ENCODE measurements at regions not wholly inside any gene's neighbourhood (a gene's known extent, or its start where the extent isn't known, plus 50 kb on each side); places are given as distances from the start of the nearest gene placed in this dataset.

- Mint-ChIP-seq H3K27ac (ENCODE audit: unreplicated experiment) (peak overlapping the region; percentile 96), H3K27me3 (ENCODE audit: unreplicated experiment) (peaks cover 2% of the 10 kb centered on the region), H3K9me3 (ENCODE audit: unreplicated experiment) (no peaks in the 10 kb centered on the region), H3K4me3 (ENCODE audit: unreplicated experiment) (no peak overlapping the region), H3K4me1 (ENCODE audit: unreplicated experiment) (peaks cover 23% of the 10 kb centered on the region), H3K36me3 (ENCODE audit: low read depth, unreplicated experiment) (no peaks in the 10 kb centered on the region)
- peak; percentile 26 for DNase-seq (ENCODE audit: low spot score)
- TF ChIP-seq CTCF (IDR thresholded peaks at IDR 0.05; ENCODE audit: unreplicated experiment) = no peak
Measured at GRCh38 chr9:73824671-73825070, 672.5 kb upstream of the RORB start.

DNA sequence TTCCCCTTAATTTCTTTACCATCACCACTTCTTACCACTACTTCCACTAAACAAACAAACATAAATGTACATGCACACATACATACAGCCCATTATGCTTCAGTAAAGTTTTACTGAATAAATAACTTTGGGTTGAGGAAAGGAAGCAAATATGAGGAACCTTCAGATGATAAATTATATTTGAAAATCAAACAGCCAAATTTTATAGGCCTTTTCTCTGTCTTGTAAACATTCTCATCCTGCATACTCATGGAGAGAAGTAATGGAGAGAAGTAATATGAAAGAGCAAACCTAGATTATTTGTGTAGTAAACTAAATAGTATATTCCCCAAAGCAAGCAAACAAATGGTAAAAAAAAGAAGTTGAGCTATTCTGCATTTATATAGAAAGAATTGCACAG lies 658.3 kb upstream of the RORB start:
- Mint-ChIP-seq H3K27me3 (ENCODE audit: unreplicated experiment) (no peaks in the 10 kb centered on the region), H3K36me3 (ENCODE audit: low read depth, unreplicated experiment) (no peaks in the 10 kb centered on the region), H3K4me3 (ENCODE audit: unreplicated experiment) (no peak overlapping the region), H3K27ac (ENCODE audit: unreplicated experiment) (no peak overlapping the region), H3K9me3 (ENCODE audit: unreplicated experiment) (no peaks in the 10 kb centered on the region), H3K4me1 (ENCODE audit: unreplicated experiment) (peaks cover 11% of the 10 kb centered on the region)
- no peak for TF ChIP-seq CTCF (IDR thresholded peaks at IDR 0.05; ENCODE audit: unreplicated experiment)
- DNase-seq (ENCODE audit: low spot score) = no peak

DNA sequence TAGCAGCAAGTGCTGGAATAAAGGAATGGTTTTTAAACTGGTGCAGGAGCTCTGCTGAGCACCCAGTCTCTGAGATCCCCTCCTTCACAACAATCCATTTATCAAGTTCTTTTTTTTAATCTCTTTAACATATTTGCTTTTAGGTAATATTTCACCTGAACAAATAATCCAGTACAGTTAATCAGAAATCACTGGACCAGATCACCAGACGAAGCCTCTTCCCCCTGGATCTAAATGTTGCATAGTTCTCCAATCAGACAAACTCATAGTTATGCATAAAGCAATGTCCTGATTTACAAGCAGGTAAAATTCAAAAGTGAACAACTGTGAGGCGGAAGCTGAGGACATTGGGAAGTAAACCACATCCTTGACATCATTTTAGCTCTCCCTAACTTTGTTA lies 657.7 kb upstream of the RORB start:
- Mint-ChIP-seq H3K9me3 (ENCODE audit: unreplicated experiment) (no peaks in the 10 kb centered on the region), H3K4me3 (ENCODE audit: unreplicated experiment) (no peak overlapping the region), H3K36me3 (ENCODE audit: low read depth, unreplicated experiment) (no peaks in the 10 kb centered on the region), H3K27ac (ENCODE audit: unreplicated experiment) (no peak overlapping the region), H3K4me1 (ENCODE audit: unreplicated experiment) (peaks cover 8% of the 10 kb centered on the region), H3K27me3 (ENCODE audit: unreplicated experiment) (no peaks in the 10 kb centered on the region)
- no peak for TF ChIP-seq CTCF (IDR thresholded peaks at IDR 0.05; ENCODE audit: unreplicated experiment)
- DNase-seq (ENCODE audit: low spot score) = no peak

DNA sequence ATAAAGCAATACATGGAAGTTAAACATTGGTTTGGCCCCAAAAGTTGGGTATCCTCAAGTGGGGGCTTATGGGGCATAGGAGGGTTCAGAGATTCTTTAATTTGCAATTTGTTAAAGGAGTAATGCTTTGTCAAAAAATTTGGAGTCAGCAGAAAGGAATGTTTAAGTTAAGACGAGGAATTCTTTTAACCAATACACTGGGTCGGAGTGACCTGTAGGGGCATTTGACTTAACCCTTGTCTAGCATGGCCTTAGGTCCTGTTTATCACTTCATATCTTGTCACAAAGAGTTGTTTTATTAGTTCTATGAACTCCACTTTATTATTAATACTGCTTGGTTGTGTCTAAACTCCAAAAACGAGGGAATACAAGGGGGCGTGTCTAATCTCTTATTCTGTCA lies 656.1 kb upstream of the RORB start:
- DNase-seq (ENCODE audit: low spot score) = no peak
- peaks cover 2% of the 10 kb centered on the region for H3K27me3 Mint-ChIP-seq (ENCODE audit: unreplicated experiment)
- no peaks in the 10 kb centered on the region for H3K9me3 Mint-ChIP-seq (ENCODE audit: unreplicated experiment)
- H3K27ac Mint-ChIP-seq (ENCODE audit: unreplicated experiment) = peak overlapping the region; percentile 79
- H3K36me3 Mint-ChIP-seq (ENCODE audit: low read depth, unreplicated experiment) = no peaks in the 10 kb centered on the region
- peaks cover 13% of the 10 kb centered on the region for H3K4me1 Mint-ChIP-seq (ENCODE audit: unreplicated experiment)
- no peak for TF ChIP-seq CTCF (IDR thresholded peaks at IDR 0.05; ENCODE audit: unreplicated experiment)
- H3K4me3 Mint-ChIP-seq (ENCODE audit: unreplicated experiment) = no peak overlapping the region

DNA sequence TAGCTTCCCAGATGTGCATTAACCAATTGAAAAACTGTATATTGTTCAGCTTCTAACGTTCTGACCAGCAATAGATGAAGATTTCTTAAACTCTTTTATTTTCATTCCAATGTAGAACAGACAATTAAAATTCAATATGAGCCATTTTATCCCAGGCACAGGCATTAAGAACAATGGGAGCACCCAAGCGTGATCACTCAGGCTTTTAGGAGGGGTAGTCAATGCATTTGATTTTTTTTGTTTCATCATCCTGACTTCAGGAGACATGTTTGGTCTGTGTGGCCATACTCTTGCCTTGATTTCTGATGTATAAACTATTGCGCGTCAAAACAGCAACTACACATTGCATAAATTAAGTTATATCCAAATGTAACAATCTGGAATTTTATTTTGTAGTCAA lies 653.0 kb upstream of the RORB start:
- Mint-ChIP-seq H3K27me3 (ENCODE audit: unreplicated experiment) (peaks cover 2% of the 10 kb centered on the region), H3K36me3 (ENCODE audit: low read depth, unreplicated experiment) (no peaks in the 10 kb centered on the region), H3K9me3 (ENCODE audit: unreplicated experiment) (no peaks in the 10 kb centered on the region), H3K4me3 (ENCODE audit: unreplicated experiment) (no peak overlapping the region), H3K4me1 (ENCODE audit: unreplicated experiment) (peaks cover 31% of the 10 kb centered on the region), H3K27ac (ENCODE audit: unreplicated experiment) (no peak overlapping the region)
- DNase-seq (ENCODE audit: low spot score) = no peak
- TF ChIP-seq CTCF (IDR thresholded peaks at IDR 0.05; ENCODE audit: unreplicated experiment) = no peak
